GM23248 (cell line): ENCODE measurements at regions not wholly inside any gene's neighbourhood (a gene's known extent, or its start where the extent isn't known, plus 50 kb on each side); places are given as distances from the start of the nearest gene placed in this dataset.
A peak's percentile ranks its signal among the peaks of the same experiment; 100 is the strongest.
"Not testable (repeated sequence)": the region's sequence is repeated elsewhere in the genome, so short reads cannot be mapped to it uniquely, and the experiment has no call there.

Experiments used
- DNase-seq: peaks from one replicate; pipeline ENCODE4 v3.0.0-alpha.2; 2015
- H2AFZ ChIP-seq: fragments of 200-600 bp; sonication (generic); 2 replicates; pipeline ENCODE4 v1.6.1; 2016; ENCODE audit warnings: antibody characterized with exemption
- H3F3A ChIP-seq: fragments of 200-600 bp; sonication (generic); 2 replicates; pipeline ENCODE4 v1.6.1; 2016; ENCODE audit warnings: mild to moderate bottlenecking, antibody characterized with exemption, mixed run types; ENCODE audit not compliant: insufficient read depth
- H3K27ac ChIP-seq: fragments of 200-600 bp; sonication (generic); 2 replicates; pipeline ENCODE4 v1.5.1; 2016; ENCODE audit warnings: mild to moderate bottlenecking
- H3K27me3 ChIP-seq: fragments of 200-600 bp; sonication (generic); replicated peaks from 2 replicates; pipeline ENCODE4 v1.6.1; 2016; ENCODE audit warnings: mild to moderate bottlenecking; ENCODE audit not compliant: insufficient read depth
- H3K36me3 ChIP-seq: fragments of 200-600 bp; sonication (generic); 2 replicates; pipeline ENCODE4 v1.6.1; 2016; ENCODE audit warnings: low read depth, mild to moderate bottlenecking
- H3K4me1 ChIP-seq: fragments of 200-600 bp; sonication (generic); 2 replicates; pipeline ENCODE4 v1.6.1; 2016; ENCODE audit warnings: mild to moderate bottlenecking; ENCODE audit not compliant: insufficient read depth
- H3K4me2 ChIP-seq: fragments of 200-600 bp; sonication (generic); one replicate; pipeline ENCODE4 v1.6.1; 2016; ENCODE audit warnings: mild to moderate bottlenecking; ENCODE audit not compliant: unreplicated experiment
- H3K4me3 ChIP-seq: fragments of 200-600 bp; sonication (generic); 2 replicates; pipeline ENCODE4 v1.5.1; 2016; ENCODE audit warnings: mild to moderate bottlenecking
- H3K79me2 ChIP-seq: fragments of 200-600 bp; sonication (generic); 2 replicates; pipeline ENCODE4 v1.6.1; 2016; ENCODE audit warnings: mild to moderate bottlenecking; ENCODE audit not compliant: insufficient read depth
- H3K9ac ChIP-seq: fragments of 200-600 bp; sonication (generic); 2 replicates; pipeline ENCODE4 v1.6.1; 2016; ENCODE audit warnings: mild to moderate bottlenecking
- H3K9me2 ChIP-seq: fragments of 200-600 bp; sonication (generic); 2 replicates; pipeline ENCODE4 v1.6.1; 2016; ENCODE audit warnings: mixed run types, mild to moderate bottlenecking, moderate library complexity; ENCODE audit not compliant: insufficient read depth
- H3K9me3 ChIP-seq: fragments of 200-600 bp; sonication (generic); one replicate; pipeline ENCODE4 v1.6.1; 2017; ENCODE audit warnings: low read depth
- H4K20me1 ChIP-seq: fragments of 200-600 bp; sonication (generic); 2 replicates; pipeline ENCODE4 v1.6.0; 2016; ENCODE audit not compliant: insufficient read depth
- EZH2 ChIP-seq: fragments of 200-600 bp; sonication (generic); IDR thresholded peaks from 2 replicates; pipeline ENCODE4 v1.6.1; 2018; ENCODE audit warnings: antibody characterized with exemption, mild to moderate bottlenecking; ENCODE audit not compliant: insufficient read depth, poor library complexity, severe bottlenecking
- EZH2phosphoT487 ChIP-seq: fragments of 200-600 bp; sonication (generic); IDR thresholded peaks from 2 replicates; pipeline ENCODE4 v1.6.1; 2018; ENCODE audit warnings: antibody characterized with exemption, moderate library complexity, mild to moderate bottlenecking, low read depth; ENCODE audit not compliant: insufficient read depth
- WGBS, 2 experiments: methylation state at CpG; one replicate each; pipeline ENCODE4 v1.1.6; 2015 to 2017; ENCODE audit warnings: low lambda C conversion rate in 2 of 2, low coverage in 1 of 2; ENCODE audit errors: missing lambda C conversion rate in 2 of 2; 5-methylcytosine and 5-hydroxymethylcytosine counted together
- in situ Hi-C: fragments of 300-500 bp; cut with MboI; formaldehyde crosslinking; loops from 2 replicates; pipeline ENCODE4 v1.15.0; 2020

DNA sequence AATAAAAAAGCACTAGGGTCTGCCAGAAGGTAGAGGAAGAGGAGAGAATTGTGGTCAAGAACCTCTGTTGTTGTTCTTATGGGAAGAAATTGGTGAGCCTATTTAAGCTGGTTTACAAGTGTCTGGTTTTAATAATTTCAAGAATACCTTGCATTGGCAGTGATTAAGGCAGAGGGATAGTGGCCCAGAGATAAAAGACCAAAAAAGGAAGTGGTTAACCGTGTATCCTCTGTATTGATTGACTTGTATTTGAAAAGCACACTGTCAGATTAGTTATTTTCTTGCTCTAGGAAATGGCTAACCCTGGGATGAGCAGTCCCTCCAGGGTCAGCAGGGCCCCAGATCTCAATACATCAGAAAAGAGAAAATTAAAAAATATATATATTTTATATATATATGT lies 190.1 kb downstream of the SPIN4 start:
- H3K36me3 ChIP-seq, H3K27ac ChIP-seq, DNase-seq, in situ Hi-C loops, H3K4me1 ChIP-seq, H3K9ac ChIP-seq, H3K9me3 ChIP-seq, H2AFZ ChIP-seq, H3K4me3 ChIP-seq, H3K9me2 ChIP-seq, H4K20me1 ChIP-seq, H3K79me2 ChIP-seq, H3K4me2 ChIP-seq, H3F3A ChIP-seq, H3K27me3 ChIP-seq: not testable (repeated sequence)
- no CpG with 5 or more reads among the region's 1 CpG for WGBS, 2 experiments

DNA sequence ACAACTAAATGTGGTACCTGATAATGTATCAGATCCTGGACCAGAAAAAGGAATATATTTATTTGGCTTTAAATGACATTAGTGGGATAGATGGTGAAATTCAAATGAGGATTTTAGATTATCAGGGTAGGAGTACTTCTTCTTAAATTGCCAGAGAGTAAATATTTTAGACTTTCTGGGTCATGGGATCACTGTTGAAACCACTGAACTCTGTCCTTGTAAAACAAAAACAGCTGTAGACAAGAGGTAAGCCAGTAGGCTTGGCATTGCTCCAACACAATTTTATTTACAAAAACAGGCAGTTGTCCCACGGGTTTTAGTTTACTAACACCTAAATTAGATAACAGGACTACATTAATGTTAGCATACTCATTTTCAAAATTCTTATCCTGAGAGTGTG lies 190.8 kb downstream of the SPIN4 start:
- H3K79me2 ChIP-seq, H3K4me3 ChIP-seq, DNase-seq, H3K27ac ChIP-seq, H3K9me2 ChIP-seq, H2AFZ ChIP-seq, H3K4me2 ChIP-seq, H3K9me3 ChIP-seq, H3K27me3 ChIP-seq, H3F3A ChIP-seq, in situ Hi-C loops, H3K9ac ChIP-seq, H4K20me1 ChIP-seq, H3K4me1 ChIP-seq, H3K36me3 ChIP-seq: not testable (repeated sequence)
- no CpG with 5 or more reads among the region's 1 CpG for WGBS, 2 experiments

DNA sequence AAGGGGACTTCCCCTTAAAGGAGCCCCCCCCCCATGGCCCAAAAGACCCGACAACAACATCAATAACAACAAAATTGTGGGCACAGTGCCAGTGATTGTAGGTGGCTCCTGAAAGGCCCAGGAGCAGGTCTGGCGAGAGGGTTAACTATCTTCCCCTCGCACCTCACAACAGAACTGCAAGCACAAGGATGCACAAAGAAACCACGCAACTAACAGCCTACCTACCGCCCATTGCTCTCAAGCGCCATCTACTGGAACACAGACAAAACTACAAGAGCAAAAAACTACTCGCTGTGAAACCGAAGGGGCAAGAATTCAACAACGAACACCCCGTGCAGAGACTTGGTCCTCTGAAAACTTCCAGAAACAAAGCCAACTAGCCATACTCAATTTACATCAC lies 205.6 kb downstream of the SPIN4 start:
- WGBS, 2 experiments, result no CpG with 5 or more reads among the region's 10 CpGs
- H3K36me3 ChIP-seq, H3K4me3 ChIP-seq, H4K20me1 ChIP-seq, H3K9me2 ChIP-seq, H3K27ac ChIP-seq, H3F3A ChIP-seq, H3K4me2 ChIP-seq, H3K27me3 ChIP-seq, H2AFZ ChIP-seq, DNase-seq, H3K4me1 ChIP-seq, in situ Hi-C loops, H3K79me2 ChIP-seq, H3K9ac ChIP-seq, H3K9me3 ChIP-seq: not testable (repeated sequence)

DNA sequence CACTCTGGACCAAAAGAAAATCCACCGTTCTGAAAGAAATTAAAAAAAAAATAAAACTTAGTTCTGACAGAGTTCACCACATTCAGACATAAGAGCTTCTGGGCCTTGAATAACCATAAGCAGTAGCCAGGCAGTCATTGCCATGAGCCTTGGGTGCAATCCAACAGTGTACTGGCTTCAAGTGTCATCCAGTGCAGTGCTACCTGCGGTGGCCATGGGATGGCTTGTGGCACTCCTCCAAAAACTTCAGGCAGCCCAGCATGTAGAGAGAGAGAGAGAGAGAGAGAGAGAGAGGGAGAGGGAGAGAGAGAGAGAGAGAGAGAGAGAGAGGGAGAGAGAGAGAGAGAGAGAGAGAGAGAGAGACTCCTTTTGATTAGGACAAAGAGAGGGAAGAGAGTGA lies 208.5 kb downstream of the SPIN4 start:
- H3K27me3 ChIP-seq, DNase-seq, H3K9me2 ChIP-seq, H3K9me3 ChIP-seq, H3K79me2 ChIP-seq, H3K4me1 ChIP-seq, H3F3A ChIP-seq, H3K4me2 ChIP-seq, H3K4me3 ChIP-seq, H3K36me3 ChIP-seq, in situ Hi-C loops, H3K9ac ChIP-seq, H2AFZ ChIP-seq, H3K27ac ChIP-seq, H4K20me1 ChIP-seq: not testable (repeated sequence)
- no CpG with 5 or more reads among the region's 2 CpGs for WGBS, 2 experiments

DNA sequence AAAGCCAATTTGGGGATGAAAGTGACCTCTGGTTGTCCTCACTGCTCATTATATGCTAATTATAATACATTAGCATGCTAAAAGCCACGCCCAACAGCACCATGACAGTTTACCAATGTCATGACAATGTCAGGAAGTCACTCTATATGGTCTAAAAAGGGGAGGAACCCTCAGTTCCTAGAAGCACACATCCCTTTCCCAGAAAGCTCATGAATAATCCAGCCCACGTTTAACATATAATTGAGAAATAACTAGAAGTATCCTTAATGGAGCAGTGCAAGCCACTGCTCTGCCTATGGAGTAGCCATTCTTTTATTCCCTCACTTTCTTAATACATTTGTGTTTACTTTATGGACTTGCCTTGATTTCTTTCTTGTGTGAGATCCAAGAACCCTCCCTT lies 215.3 kb downstream of the SPIN4 start:
- H3K4me2 ChIP-seq, DNase-seq, H3K36me3 ChIP-seq, H3K27ac ChIP-seq, H3K9ac ChIP-seq, H3K9me3 ChIP-seq, H3K4me1 ChIP-seq, in situ Hi-C loops, H2AFZ ChIP-seq, H3K9me2 ChIP-seq, H4K20me1 ChIP-seq, H3K79me2 ChIP-seq, H3F3A ChIP-seq, H3K4me3 ChIP-seq, H3K27me3 ChIP-seq: not testable (repeated sequence)
- no CpG with 5 or more reads among the region's 2 CpGs for WGBS, 2 experiments

DNA sequence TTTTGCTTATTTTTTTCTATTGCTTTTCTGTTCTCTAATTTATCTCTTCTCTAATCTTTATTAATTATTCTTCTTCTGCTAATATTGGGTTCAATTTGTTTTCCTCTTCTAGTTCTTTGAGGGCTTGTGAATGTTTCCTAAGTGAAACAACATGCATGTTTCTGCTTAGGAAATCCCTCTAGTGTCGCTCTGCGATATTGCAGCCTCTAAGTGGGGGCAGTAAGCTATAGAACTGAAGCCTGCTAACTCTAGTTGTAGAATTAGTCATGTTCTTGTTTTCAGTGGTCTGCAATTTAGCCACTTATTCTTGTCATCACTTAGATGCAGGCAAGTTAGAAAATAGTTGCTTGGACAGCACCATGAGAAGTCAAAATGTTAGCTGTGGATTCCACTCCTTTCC lies 222.6 kb downstream of the SPIN4 start:
- no peaks in the 10 kb centered on the region for H3K9me2 ChIP-seq
- H3K79me2 ChIP-seq, result no peaks in the 10 kb centered on the region
- no peaks in the 10 kb centered on the region for H3F3A ChIP-seq
- H4K20me1 ChIP-seq, result no peaks in the 10 kb centered on the region
- TF ChIP-seq EZH2phosphoT487 (no peak), EZH2 (no peak)
- no peaks in the 10 kb centered on the region for H3K36me3 ChIP-seq
- no peak overlapping the region for H3K9ac ChIP-seq
- no peak overlapping the region for H3K4me2 ChIP-seq
- H3K27ac ChIP-seq, result no peak overlapping the region
- no peak overlapping the region for H3K4me3 ChIP-seq
- H3K9me3 ChIP-seq, result no peaks in the 10 kb centered on the region
- H2AFZ ChIP-seq, result no peak overlapping the region
- H3K4me1 ChIP-seq, result no peaks in the 10 kb centered on the region
- in situ Hi-C loops, result no loop called here
- DNase-seq, result peak; percentile 33
- WGBS, 2 experiments, result 0 to 5% methylated on average over 2 of the region's 2 CpGs
- no peaks in the 10 kb centered on the region for H3K27me3 ChIP-seq
